ENCODE measurements at regions not wholly inside any gene's neighbourhood (a gene's known extent, or its start where the extent isn't known, plus 50 kb on each side); places are given as distances from the start of the nearest gene placed in this dataset.

GRCh38 chr2:156079845-156080244 is 252.7 kb downstream of the NR4A2 start:
- Histone ChIP-seq H3K27me3 (no peaks in the 10 kb centered on the region), H3K27ac (no peak overlapping the region), H3K36me3 (no peaks in the 10 kb centered on the region), H3K9me3 (no peaks in the 10 kb centered on the region), H3K4me3 (no peak overlapping the region), H3K4me1 (peaks cover 4% of the 10 kb centered on the region)
- DNase-seq (ENCODE audit: extremely low spot score in 2 of 2): no peak
- TF ChIP-seq CTCF (IDR thresholded peaks at IDR 0.05) (no peak), POLR2A (IDR thresholded peaks at IDR 0.05) (no peak), POLR2AphosphoS5 (IDR thresholded peaks at IDR 0.05; ENCODE audit: insufficient read depth in 1 of 2, low read depth in 1 of 2) (no peak)
- intact Hi-C loops (cut with DNase I): no loop called here

- intact Hi-C loops (cut with DNase I): no loop called here
- TF ChIP-seq POLR2A (IDR thresholded peaks at IDR 0.05): no peak
- no peak for TF ChIP-seq POLR2AphosphoS5 (IDR thresholded peaks at IDR 0.05; ENCODE audit: insufficient read depth in 1 of 2, low read depth in 1 of 2)
- TF ChIP-seq CTCF (IDR thresholded peaks at IDR 0.05): no peak
- no peak overlapping the region for H3K27ac ChIP-seq
Measured at GRCh38 chr2:156077041-156077742, 255.3 kb downstream of the NR4A2 start.

GRCh38 chr2:156065912-156066311 is 266.6 kb downstream of the NR4A2 start:
- no peaks in the 10 kb centered on the region for H3K27me3 ChIP-seq
- H3K9me3 ChIP-seq: no peaks in the 10 kb centered on the region
- H3K36me3 ChIP-seq: no peaks in the 10 kb centered on the region
- TF ChIP-seq CTCF (IDR thresholded peaks at IDR 0.05) (no peak), POLR2A (IDR thresholded peaks at IDR 0.05) (no peak), POLR2AphosphoS5 (IDR thresholded peaks at IDR 0.05; ENCODE audit: insufficient read depth in 1 of 2, low read depth in 1 of 2) (no peak)
- H3K4me1 ChIP-seq: no peaks in the 10 kb centered on the region
- no peak overlapping the region for H3K27ac ChIP-seq
- H3K4me3 ChIP-seq: no peak overlapping the region
- intact Hi-C loops (cut with DNase I): no loop called here
- DNase-seq (ENCODE audit: extremely low spot score in 2 of 2): no peak

More at GRCh38 chr2:156077041-156077742, 255.3 kb downstream of the NR4A2 start:
- Histone ChIP-seq H3K27me3 (no peaks in the 10 kb centered on the region), H3K4me1 (no peaks in the 10 kb centered on the region), H3K9me3 (no peaks in the 10 kb centered on the region), H3K36me3 (no peaks in the 10 kb centered on the region), H3K4me3 (no peak overlapping the region)
- no peak for DNase-seq (ENCODE audit: extremely low spot score in 2 of 2)

DNA sequence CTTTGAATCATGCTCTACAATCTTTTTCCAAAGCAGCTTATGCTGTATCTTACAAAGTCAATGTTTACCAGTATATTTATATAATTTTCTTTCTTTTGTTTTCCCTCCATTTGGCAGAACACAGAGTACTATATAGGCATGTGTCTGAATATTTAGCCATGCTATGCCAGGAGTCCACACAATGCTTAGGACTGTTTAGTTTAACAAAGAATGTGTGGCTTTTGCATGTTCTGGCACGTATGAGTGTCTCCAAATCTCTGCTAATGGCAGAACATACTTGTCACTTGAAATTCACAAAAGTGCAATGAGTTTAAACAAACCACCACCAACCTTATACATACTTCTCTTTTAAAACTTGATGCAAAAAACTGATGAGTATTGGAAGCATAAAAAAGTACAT is 268.0 kb downstream of the NR4A2 start:
- DNase-seq (ENCODE audit: extremely low spot score in 2 of 2): no peak
- Histone ChIP-seq H3K36me3 (no peaks in the 10 kb centered on the region), H3K4me3 (no peak overlapping the region), H3K27me3 (no peaks in the 10 kb centered on the region), H3K4me1 (no peaks in the 10 kb centered on the region), H3K9me3 (no peaks in the 10 kb centered on the region), H3K27ac (no peak overlapping the region)
- intact Hi-C loops (cut with DNase I): no loop called here
- TF ChIP-seq POLR2AphosphoS5 (IDR thresholded peaks at IDR 0.05; ENCODE audit: insufficient read depth in 1 of 2, low read depth in 1 of 2) (no peak), CTCF (IDR thresholded peaks at IDR 0.05) (no peak), POLR2A (IDR thresholded peaks at IDR 0.05) (no peak)

DNA sequence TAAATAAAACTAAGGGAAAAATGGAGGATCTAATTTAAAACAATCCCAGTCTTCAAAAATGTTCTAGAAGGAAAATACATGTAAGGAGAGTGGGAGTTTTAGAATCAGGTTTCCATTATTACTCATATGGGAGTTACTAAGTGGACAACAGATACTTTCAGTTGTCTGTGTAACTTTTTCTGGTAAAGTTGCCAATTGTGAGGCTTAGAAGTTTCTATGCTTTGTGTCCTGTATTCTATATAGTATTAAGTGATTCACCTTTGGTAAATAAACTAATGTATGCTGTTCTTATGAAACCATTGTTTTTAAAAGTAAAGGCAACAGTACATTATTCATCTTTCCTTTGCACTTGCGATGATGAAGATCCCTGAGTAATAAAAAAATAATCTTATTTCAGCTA is 274.9 kb downstream of the NR4A2 start:
- TF ChIP-seq POLR2AphosphoS5 (IDR thresholded peaks at IDR 0.05; ENCODE audit: insufficient read depth in 1 of 2, low read depth in 1 of 2) (no peak), POLR2A (IDR thresholded peaks at IDR 0.05) (no peak), CTCF (IDR thresholded peaks at IDR 0.05) (no peak)
- intact Hi-C loops (cut with DNase I): no loop called here
- no peaks in the 10 kb centered on the region for H3K9me3 ChIP-seq
- no peaks in the 10 kb centered on the region for H3K36me3 ChIP-seq
- H3K4me3 ChIP-seq: no peak overlapping the region
- DNase-seq (ENCODE audit: extremely low spot score in 2 of 2): no peak
- no peaks in the 10 kb centered on the region for H3K4me1 ChIP-seq
- no peaks in the 10 kb centered on the region for H3K27me3 ChIP-seq
- H3K27ac ChIP-seq: no peak overlapping the region
